CD4-positive, alpha-beta T cell treated with Interleukin-15 for 4 hours (primary cell): ENCODE measurements at regions not wholly inside any gene's neighbourhood (a gene's known extent, or its start where the extent isn't known, plus 50 kb on each side); places are given as distances from the start of the nearest gene placed in this dataset.

Experiments
- DNase-seq: peaks from one replicate; pipeline ENCODE4 v3.0.0-alpha.2; 2020; ENCODE audit warnings: low spot score

DNA sequence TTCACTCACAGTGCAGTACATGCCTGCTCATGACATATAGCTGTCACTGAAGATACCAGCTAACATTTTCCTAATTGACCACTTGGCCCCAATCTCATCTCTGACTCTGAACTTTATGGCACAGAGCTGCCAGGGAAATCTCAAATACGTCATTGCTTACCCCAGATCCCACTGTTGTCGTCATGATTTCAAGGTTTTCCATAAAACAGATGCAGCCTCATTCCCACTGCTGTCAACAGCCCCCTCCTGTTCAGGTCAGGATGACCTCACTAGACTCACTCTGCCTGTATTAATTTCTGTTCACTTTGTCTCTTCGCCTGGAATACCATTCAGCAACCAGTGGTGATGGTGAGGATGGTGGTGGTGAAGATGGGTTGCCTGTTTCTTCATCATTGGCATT lies 262.6 kb upstream of the TPM1 start:
- no peak for DNase-seq

DNA sequence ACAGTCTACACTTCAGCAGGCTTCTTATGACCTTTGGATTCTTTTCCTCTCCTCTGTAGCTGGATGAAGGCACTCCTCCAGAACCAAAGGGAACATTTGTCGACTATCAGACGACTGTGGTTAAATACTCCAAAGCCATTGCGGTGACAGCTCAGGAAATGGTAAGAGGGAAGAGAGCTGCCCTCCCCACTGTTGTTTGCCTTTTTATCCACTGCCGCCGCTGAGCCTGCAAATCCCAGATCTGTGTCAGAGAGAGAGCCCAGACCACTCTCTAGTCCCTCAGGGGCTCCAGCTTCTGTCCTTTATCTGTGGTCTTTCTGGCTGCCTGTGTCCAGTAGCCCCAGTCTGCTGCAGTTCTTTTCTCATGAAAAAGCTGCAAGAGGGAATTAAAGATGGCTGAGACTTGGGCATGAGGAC lies 261.5 kb upstream of the TPM1 start:
- no peak for DNase-seq

DNA sequence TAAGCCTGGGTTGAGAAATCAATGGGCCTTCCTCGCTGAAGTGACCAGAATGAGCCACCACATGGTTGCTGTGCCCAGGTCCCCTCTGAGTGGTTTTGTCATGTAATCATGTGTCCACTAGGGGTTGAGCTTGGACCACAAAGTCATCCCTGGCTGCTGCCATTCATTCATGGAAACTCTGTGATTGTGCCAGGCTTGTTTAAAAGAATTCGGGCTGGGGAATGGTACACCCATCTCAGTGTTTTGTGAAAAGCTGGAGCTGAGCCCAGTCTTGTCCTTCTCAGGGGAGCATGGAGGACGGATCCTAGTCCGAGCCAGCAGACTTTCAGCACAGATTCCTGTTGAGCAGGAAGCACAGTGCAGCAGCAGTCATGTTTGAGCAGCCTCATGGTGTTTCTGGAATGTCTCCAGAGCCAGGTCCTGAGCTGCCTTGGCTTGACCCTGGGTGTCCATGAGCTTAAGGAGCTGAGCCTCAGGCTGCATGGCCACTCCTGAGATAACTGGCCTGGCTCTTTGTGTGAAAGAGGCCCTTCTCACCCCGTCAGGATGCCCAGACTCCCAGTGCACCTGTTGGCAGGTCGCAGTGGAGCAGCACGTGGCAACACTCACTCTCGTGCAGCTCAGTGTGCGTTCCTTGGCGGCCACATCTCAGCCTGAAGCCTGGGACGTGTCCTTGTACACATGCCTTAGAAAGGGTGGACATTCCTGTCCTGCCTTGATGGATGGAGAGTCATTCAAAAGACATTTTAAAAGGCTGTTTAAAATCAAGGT lies 260.3 kb upstream of the TPM1 start:
- no peak for DNase-seq

DNA sequence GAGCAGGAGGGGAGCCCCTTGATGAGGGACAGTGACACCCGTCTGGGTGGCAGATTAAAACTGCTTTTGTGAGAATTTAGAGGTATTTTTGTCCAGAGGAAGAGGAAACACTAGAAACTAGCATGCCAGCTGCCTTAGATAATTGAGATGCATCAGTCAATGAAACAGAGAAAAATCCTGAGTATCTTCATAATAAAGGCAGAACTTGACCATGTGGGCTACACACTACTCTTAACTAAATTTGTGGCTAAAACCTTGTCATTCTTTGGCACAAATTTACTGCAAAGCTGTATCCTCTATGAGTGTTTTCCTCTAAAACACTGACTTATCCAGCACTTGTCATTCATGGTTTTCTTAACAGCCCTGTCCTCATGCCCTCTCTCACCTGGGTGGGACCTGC lies 259.7 kb upstream of the TPM1 start:
- no peak for DNase-seq

DNA sequence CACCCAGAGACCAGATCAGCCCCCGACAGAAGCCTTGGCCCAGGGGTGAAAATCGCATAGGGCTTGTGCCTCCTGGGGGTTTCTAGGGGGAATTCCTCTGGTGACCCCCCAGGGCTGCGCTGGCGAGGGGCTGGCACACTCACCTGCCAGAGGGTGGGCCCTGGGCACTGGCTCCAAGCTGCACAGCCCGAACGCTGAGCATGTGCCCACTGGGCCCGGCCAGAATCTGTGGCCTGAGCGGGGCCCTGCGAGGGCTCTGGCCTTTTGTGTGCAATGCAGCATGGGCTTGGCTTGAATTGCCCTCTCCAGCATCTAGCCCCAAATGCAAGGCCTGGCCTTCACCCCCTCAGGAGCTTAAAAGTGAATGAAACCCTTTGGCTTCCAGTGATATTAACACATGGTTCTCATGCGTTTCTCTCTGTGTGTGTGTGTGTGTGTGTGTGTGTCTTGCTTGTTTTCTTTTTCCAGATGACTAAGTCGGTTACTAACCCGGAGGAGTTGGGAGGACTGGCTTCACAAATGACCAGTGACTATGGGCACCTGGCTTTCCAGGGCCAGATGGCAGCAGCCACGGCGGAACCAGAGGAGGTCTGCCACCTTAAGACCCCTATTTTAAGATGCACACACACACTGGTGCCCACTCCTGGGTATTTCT lies 259.1 kb upstream of the TPM1 start:
- DNase-seq: no peak

DNA sequence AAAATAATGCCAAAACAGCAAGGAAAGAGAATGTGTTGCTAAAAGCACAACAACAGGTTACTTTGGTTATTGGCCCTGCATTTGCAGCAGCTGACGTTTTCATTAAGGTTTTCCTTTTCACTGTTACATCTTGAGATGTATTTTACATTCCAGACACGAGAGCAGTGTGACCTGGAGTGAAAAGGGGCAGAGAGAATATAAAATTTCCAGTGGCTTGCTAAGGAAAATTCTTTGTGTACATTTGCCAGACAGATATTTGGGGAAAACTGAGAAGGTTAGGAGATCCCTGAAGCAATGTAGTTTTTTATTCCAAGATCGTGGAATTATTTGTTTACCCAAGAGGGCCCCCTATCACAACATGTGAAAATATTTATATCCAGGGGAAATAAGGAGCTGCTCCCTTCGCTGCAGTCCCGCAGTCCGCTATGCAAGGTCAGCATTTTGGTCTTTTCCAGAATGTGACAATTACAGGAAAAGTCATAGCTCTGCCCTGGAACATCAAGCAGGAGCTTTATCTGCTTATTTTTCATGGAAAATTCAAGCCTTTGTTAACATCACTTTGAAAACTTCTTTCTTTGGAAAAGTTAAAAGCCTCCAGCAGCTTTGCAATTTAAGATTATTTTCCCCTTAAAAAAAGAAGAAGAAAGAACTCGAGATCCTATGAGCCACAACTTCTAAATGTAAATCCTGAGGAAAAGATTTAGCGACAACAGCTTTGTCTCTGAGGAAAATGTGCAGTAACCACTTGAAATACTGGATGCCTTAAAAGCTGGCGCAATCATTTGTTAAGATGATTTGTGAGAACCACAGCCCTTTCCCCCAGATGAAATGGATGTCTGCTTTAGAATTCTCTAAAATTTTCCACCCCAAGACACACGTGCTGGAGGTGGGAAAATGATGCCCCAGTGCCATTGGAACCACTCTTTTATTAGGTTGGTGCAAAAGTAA lies 256.4 kb upstream of the TPM1 start:
- no peak for DNase-seq

DNA sequence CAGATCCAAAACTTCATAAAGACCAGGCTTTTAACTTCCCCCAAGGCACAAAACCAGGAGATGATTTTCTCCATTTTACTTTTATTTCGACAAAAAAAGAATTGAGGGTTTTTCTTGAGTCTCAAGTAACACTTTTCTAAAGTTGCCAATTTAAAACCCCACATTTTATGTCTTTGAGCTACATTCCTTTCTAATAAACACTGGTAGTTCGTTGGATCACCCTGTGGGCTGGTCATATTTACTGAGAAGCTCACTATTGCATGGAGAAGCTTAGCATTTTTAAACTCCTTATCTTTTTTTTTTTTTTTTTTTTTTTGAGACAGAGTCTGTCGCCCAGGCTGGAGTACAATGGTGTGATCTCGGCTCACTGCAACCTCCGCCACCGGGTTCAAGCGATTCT lies 255.1 kb upstream of the TPM1 start:
- no peak for DNase-seq

DNA sequence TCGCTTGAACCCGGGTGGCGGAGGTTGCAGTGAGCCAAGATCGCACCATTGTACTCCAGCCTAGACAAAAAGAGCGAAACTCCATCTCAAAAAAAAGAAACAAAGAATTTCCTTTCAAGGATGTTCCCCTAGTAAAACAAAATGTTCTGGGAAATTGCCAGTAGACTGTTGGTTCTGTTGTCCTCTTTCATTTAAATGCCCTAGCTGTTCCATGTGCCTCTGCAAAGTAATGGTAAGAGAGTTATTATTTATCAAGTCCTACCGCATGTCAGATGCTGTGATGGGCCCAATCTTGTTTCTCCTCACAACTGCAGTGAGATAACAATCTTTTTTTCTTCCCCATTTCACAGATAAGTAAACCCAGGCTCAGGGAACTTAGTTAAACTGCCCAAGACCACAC lies 254.3 kb upstream of the TPM1 start:
- no peak for DNase-seq

DNA sequence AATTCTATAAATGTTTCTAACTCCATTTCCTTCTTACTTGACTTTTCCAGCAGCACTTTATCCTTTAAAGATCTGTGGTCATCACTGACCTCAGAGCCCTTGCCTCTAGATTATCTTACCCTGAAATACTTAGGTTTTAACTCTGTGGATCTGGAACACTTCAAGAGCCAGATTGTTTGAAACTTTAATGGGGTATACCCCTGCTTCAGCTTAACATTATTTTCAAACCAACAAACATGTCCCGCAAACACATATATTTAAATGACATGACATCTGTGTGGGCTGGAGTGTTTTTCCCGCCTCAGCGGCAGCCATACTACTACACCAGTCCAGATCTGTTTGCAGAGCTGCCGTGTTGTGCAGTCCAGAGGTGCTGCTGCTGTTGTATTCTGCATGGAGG lies 252.0 kb upstream of the TPM1 start:
- no peak for DNase-seq

DNA sequence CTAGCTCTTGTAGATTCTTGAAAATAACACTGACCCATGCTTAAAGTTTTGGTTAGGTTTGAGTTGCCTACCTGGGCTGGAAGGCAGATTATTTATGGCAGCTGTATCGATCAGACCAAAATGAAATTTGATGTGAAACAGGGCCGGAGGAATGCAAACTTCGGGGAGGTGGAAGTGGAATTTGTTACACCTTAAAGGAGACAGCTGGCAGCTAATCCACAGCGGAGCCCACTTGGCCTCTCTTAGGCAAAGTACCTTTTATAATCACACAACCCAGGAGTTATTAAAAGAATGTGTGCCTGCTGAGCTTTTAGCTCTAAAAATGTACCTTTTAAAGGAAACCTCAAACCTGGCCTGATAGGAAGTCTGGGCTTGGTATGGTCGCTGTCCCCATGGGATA lies 250.9 kb upstream of the TPM1 start:
- no peak for DNase-seq

DNA sequence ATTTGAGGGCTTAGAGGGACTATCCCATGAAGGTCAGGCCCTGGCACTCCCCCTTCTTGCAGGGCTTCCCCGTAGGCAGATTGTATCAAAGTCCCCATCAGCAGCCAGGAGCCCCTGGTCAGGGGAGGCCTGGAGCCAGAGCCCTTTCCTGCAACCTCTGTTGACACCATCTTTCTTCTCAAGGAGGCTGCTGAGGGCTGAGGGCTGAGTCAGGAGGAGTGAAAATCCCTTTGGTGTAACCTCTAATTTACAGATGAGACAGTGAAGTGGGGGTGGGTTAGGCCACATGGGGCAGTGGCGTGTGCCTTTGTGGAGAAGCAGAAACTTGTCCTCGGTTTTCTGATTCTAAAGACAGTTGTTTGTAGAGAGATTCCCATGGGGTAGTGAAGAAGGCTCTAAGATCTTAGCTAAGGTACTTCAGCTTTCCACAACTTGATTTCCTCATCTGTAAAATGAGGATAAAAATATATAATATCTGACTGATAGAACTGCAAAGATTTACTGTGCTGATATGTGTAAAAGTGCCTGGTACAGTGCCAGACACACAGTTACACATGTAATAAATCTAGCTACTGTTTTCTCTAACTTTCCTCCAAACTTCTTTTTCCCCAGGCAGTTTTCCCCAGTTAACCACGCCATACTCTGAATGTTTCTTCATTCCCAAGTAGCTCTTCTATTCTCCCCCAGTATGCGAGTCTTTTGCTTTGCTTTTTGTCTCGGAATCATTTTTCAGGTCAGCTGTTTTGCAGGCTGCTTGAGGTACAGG lies 249.4 kb upstream of the TPM1 start:
- DNase-seq: no peak

DNA sequence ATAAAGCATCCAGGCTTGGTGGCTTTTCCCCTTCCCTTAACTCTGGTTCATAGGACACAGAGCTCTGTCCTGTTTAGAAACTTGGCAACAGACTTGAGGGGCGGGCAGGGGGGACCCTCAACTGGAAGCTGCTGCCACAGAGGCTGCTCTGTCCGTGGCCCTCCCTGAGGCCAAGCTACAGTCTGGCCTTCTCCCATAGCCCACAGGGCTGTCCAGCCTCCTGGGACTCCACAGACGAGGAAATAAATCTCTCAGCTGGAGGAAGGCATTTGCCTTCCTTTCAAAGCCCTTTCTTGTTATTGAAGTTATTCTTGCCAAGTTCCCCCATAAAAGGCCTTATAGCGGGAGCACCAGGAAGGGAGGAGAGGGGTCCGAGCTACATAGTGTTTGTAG lies 248.8 kb upstream of the TPM1 start:
- DNase-seq: no peak

DNA sequence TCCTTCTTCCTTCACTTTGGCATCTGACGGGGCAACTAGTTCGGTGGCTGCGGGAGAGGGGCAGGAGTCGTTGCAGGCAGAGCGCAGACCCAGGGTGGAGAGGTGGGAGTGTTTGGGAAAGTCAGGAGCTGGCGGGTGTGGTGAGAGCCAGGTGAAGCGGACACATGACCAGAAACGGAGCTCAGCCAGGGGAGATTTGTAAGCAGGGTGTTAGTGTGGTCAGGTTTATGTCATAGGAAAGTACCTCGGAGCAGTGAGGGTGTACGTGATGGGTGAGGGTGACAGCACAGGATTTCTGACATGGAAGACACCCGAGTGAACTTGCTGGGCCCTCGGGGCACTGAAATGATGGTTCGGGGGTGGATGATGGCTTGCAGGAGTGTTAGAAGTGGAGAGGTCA lies 247.4 kb upstream of the TPM1 start:
- no peak for DNase-seq

DNA sequence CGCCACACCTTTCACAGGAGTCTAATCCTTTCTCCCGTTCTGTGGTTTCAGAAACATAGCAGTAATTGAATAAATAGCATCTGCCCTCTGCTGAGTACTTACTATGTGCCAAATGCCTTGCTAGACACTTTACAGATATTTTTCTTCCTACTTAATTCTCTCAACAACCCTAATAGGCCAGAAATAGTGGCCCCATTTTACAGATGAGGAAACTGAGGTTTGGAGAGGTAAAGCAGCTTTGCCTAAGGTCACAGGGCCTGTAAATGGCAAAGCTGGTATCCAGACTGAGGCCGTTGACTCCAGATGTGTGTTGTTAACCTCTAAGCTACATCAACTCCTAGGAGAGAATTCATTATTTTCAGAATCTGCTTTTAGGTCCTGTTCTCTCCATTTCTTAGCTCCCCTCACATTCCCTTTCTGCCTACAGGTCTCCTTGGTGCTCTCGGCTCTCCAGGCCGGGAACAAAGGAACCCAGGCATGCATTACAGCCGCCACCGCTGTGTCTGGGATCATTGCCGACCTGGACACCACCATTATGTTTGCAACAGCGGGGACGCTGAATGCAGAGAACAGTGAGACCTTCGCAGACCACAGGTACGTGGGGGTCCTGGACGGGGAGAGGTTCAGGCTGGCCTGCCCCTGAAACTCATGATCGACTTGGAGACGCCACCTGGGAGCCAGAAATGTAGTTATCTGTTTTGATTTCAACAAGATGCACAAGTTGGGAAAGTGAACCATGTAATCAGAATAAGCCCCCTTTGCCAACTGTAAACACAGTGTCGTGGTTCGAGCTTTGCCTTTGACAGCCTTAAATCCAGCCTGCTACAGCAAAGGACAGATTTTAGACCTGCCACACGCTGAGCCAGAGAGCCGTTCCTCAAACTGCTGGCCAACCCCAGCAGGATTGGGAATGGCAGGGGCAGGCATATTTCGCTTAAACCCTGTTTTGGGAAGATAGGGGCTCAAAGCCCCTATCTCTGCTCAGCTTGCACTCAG lies 246.5 kb upstream of the TPM1 start:
- no peak for DNase-seq

DNA sequence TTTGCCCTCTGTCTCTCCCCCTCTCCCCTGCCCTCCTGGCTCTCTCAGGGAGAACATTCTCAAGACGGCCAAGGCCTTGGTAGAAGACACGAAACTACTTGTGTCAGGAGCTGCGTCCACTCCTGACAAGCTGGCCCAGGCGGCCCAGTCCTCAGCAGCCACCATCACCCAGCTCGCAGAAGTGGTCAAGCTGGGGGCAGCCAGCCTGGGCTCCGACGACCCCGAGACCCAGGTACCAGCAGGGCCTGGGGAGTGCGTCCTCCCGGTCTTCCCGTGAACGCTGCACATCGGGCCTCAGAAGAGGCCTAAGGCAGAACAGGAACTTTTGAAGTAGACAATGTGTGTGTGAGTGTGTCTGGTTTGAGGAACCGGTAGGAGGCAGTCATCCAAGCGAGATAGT lies 245.4 kb upstream of the TPM1 start:
- no peak for DNase-seq

DNA sequence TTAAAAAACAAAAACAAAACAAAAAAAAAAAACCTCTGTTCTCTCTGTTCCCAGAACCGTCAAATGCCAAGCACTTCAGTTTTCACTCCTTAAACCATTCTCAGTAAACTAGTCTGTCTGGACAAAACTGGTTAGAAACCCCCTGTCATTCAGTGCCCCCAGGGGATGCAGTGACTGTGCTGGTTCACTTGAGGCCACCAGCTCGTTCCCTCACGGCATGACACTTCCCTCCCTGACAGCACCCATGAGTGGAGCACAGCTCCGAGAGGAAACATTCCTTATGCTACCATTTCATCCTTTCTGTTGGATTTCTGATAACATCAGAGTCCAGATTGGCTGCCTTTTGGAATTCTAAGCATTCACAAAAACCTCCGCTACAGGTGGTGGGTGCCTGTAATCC lies 244.0 kb upstream of the TPM1 start:
- DNase-seq: no peak

DNA sequence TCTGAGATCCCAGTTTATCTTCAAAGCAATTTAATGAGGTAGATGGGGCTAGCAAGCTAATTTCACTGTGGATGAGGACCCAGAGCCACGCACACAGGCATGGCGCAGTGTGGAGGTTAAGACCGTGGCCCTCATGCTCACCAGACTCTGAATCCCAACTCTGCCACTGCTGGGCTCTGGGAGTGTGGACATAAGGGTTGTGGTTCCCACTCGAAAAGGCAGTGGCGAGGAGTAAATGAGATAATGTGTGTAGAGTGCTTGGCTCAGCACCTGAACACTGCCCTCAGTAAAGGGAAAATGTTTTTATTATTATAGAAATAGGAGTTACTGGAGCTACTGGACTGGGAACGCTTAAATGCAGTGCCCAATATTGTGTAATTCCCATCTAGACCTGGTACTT lies 243.5 kb upstream of the TPM1 start:
- DNase-seq: no peak

DNA sequence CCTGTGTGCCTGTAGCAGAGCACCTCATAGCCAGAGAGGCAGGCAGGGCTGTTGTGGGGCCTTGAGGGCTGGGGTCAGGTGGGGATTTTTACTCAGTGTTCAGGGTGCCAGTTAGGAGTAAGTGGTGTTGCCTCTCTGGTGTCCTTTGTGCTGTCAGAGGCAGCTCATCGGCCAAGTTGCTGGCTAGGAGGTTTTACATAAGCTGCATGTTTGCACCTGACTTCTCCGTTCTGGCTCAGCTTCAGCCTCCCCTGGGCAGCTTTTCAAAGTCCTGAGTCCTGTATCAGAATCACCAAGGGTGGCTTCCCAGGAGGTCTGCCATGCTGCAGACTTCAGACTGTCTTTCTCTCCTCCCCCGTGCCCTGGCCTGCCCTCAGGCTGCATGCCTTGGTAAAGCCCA lies 242.6 kb upstream of the TPM1 start:
- no peak for DNase-seq

DNA sequence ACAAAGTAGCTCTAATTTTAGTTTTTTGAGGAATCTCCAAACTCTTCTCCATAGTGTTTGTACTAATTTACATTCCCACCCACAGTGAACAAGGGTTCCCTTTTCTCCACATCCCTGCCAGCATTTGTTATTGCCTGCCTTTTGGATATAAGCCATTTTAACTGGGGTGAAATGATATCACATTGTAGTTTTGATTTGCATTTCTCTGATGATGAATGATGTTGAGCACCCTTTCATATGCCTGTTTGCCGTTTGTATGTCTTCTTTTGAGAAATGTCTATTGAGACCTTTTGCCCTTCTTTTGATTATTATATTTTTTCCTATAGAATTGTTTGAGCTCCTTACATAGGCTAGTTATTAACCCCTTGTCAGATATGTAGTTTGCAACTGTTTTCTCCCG lies 239.9 kb upstream of the TPM1 start:
- DNase-seq: no peak

DNA sequence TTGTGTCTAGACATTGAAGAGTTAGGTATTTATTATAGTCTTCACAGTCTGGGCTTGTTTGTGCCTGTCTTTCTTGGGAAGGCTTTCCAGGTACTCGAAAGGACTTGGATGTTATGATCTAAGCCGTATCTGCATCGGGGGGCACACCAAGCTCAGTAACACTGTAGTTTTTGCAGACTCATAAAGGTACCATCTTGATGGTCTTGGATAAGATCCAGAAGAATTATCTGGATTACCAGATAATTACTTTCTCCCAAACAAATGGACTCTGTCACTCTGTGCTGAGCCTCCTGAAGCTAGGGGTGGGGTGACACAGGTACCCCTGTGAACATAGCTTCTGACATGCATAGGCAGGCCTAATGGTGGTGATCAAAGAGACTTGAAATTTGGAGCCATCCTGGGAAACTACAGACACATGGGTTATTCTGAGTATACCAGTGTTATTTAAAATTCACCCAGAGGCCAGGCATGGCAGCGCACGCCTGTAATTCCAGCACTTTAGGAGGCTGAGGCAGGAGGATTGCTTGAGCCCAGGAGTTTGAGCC lies 238.6 kb upstream of the TPM1 start:
- DNase-seq: no peak

DNA sequence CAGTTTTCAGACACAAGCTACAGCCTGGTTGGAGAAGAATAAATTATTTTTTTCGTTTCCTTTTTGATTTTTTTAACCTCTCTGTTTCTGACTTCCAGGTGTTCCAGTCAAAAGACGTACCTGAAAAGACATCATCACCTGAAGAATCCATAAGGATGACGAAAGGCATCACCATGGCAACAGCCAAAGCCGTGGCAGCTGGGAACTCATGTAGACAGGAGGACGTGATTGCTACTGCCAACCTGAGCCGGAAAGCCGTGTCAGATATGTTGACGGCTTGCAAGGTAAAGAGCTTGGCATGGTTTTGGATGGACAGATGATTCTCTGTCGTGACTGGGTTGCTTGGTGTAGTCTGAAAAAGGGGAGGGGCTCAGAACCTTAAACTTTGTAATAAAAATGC lies 237.0 kb upstream of the TPM1 start:
- DNase-seq: no peak
